ENCODE measurements at regions not wholly inside any gene's neighbourhood (a gene's known extent, or its start where the extent isn't known, plus 50 kb on each side); places are given as distances from the start of the nearest gene placed in this dataset.
"Not testable (repeated sequence)": the region's sequence is repeated elsewhere in the genome, so short reads cannot be mapped to it uniquely, and the experiment has no call there.

GRCh38 chr12:38157274-38157932 is 159.2 kb upstream of the ALG10B start:
- intact Hi-C loops (cut with DNase I) = no loop called here
- DNase-seq = peak in 2 of 10 donors; percentile 57 to 69

DNA sequence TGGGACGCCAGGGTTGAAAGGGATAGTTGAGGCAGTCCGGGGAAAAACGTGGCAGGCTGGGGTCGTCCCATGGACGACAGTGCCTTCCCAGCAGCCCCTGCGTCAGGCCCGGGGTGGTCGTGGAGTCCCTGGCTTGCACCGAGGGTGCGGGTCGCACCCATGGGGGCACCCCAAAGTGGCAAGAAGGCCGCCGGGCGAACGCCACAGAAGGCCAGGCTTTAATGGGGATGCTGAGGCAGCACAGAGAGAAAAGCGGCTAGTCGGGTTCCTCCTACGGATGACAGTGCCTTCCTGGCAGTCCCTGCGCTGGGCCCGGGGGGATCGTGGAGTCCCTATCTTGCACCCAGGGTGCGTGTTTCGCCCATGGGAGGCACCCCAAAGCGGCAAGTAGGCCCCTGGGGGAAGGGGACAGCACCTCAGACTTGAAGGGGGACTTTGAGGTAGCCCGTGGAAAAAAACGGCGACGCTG is 158.6 kb upstream of the ALG10B start:
- peak in 2 of 10 donors; percentile 70 to 84 for DNase-seq
- intact Hi-C loops (cut with DNase I) = no loop called here

- intact Hi-C loops (cut with DNase I) = no loop called here
- no peak for DNase-seq
These were observed 158.0 kb upstream of the ALG10B start for GRCh38 chr12:38158428-38159091.

DNA sequence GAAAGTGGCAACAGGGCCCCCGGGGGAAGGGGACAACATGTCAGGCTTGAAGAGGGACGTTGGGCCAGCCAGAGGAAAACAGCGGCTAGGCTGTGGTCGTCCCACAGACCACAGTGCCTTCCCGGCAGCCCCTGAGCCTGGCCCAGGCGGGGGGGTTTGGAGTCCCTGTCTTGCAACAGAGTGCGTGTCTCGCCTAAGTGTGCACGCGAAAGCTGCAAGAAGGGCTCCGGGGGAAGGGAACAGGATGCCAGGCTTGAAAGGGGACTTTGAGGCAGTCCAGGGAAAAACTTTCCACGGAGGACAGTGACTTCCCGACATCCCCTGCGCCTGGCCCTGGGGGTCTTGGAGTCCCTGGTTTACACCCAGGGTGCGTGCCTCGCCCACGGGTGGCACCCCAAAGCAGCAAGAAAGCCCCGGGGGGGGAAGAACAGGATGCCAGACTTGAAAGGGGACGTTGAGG is 157.5 kb upstream of the ALG10B start:
- peak in 1 of 10 donors; percentile 84 for DNase-seq
- intact Hi-C loops (cut with DNase I) = no loop called here

DNA sequence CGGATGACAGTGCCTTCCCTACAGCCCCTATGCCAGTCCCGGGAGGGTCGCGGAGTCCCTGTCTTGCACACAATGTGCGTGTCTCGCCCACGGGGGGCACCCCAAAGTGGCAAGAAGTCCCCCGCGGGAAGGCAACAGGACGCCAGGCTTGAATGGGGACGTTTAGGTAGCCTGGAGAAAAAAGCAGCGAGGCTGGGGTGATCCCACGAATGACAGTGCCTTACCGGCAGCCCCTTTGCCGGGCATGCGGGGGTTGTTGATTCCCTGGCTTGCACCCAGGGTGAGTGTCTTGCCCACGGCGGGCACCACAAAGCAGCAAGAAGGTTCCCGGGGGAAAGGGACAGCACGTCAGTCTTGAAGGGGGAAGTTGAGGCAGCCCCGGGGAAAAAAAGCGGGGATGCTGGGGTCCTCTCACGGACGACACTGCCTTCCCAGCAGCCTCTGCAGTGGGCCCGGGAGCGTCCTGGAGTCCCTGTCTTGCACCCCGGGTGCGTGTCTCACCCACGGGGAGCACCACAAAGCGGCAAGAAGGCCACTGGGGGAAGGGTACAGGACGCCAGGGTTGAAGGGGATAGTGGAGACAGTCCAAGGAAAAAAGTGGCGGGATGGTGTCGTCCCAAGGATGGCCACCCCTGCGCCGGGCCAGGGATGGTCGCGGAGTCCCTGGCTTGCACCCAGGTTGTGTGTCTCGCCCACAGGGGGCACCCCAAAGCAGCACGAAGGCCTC is 156.8 kb upstream of the ALG10B start:
- intact Hi-C loops (cut with DNase I) = no loop called here
- peak in 1 of 10 donors; percentile 63 for DNase-seq

DNA sequence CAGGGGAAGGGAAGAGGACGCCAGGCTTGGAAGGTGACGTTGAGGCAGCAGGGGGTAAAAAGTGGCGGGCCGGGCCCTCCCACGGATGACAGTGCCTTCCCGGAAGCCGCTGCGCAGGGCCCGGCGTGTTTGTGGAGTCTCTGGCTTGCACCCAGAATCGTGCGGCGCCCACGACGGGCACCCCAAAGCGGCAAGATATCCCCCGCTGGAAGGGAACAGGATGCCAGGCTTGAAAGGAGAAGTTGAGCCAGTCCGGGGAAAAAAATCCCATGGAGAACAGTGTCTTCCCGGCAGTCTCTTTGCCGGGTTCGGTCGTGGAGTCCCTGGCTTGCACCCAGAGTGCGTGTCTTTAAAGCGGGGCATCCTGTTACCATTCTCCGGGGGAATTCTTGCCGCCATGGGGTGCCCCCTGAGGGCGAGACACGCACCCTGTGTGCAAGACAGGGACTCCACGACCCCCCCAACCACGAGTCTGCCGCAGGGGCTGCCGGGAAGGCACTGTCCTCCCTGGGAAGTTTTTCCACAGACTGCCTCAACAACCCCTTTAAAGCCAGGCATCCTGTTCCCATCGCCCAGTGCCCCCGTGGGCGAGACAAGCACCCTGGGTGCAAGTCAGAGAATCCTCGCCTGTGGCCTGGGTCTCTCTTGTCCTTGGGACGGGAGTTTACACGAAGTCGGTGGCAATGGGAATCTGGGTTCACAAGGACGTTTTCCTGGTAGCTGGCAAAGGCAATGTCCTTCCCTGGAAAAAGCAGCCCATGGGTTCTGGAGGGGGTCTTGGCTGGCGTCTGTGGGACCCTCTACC is 156.1 kb upstream of the ALG10B start:
- peak in 1 of 10 donors; percentile 61 for DNase-seq
- intact Hi-C loops (cut with DNase I) = no loop called here

- intact Hi-C loops (cut with DNase I) = no loop called here
- DNase-seq = peak in 1 of 10 donors; percentile 61
These were observed 155.2 kb upstream of the ALG10B start for GRCh38 chr12:38161123-38162000.

DNA sequence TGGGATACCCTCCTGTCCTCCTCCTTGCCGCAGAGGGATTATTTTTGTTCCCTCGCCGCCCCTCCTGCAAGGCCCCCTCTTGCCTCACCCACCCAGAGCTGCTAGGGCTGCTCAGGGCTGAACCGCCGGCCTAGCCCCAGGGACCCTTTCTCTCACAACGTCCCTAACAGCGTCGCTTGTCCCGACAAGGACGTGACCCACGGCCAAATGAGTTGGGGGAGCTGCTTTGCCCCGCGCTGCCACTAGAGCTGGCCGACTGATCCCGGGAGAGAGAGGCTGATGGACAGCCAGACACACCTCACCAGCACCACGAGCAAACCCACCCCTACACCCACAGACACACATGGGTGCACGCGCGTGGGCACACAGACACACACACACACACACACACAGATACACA is 154.6 kb upstream of the ALG10B start:
- DNase-seq = peak in 1 of 10 donors; percentile 82
- intact Hi-C loops (cut with DNase I) = no loop called here

GRCh38 chr12:38162708-38163441 is 153.7 kb upstream of the ALG10B start:
- DNase-seq = peak in 2 of 10 donors; percentile 63 to 78
- intact Hi-C loops (cut with DNase I) = no loop called here

DNA sequence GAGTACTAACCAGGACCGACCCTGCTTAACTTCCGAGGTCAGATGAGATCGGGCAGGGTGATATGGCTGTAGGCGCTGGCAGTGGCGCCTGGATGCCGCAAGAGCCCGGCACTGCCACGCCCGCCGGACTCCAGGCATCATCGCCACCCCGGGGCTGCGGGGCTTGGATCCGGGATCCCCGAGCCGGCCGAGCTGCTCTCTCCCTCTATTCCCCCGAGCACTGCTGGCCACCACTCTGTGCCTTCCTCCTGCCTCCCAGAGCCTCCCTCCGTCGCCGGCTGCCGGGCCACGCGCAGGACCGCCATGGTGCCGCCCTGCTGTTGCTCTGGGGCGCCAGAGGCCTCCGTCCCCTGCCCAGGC is 153.2 kb upstream of the ALG10B start:
- intact Hi-C loops (cut with DNase I) = no loop called here
- peak in 3 of 10 donors; percentile 26 to 80 (median 70) for DNase-seq

- intact Hi-C loops (cut with DNase I) = no loop called here
- DNase-seq = no peak
These were observed 150.3 kb upstream of the ALG10B start for GRCh38 chr12:38166225-38166624.

DNA sequence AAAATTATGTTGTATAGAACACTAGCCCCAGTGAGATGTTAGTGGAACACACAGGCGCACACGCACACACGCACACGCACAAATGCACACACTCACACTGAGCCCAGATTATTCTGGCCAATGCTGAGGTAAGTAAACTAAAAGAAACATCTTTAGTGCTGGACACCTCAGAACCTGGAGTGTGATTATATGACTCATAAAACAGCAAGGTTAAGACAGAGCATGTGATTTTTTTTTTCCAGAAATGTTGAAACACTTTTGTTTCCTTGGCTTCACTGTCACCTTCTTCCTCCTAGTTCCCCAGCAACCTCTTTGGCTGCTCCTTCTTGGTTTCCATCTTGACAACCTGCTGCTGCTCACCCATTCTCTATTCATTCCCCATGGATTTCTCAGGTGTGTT is 141.0 kb upstream of the ALG10B start:
- no peak for DNase-seq
- intact Hi-C loops (cut with DNase I) = no loop called here

DNA sequence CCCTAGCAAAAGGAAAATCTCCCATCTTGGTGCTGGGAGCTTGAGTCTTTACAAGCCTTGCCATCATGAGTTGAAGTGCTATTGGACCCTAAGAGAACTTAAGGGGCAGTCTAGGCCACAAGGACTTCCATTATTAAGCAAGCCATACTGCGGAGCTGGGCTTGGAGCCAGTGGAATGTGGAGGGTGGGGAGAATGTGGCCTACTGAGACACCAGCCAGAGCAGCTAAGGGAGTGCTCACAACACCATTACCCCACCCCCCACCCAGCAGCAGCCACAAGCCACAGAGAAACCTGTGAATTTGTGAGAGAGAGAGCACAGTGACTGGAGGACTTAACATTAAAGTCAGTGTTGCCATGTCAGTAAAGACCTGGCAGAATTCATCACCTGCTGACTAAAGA is 133.0 kb upstream of the ALG10B start:
- intact Hi-C loops (cut with DNase I) = not testable (repeated sequence)
- DNase-seq = peak in 1 of 10 donors; percentile 37

- DNase-seq; intact Hi-C loops (cut with DNase I): not testable (repeated sequence)
These were observed 119.3 kb upstream of the ALG10B start for GRCh38 chr12:38197286-38197685.

- peak in 2 of 10 donors; percentile 61 to 63 for DNase-seq
- intact Hi-C loops (cut with DNase I) = no loop called here
These were observed 114.9 kb upstream of the ALG10B start for GRCh38 chr12:38201461-38202276.

DNA sequence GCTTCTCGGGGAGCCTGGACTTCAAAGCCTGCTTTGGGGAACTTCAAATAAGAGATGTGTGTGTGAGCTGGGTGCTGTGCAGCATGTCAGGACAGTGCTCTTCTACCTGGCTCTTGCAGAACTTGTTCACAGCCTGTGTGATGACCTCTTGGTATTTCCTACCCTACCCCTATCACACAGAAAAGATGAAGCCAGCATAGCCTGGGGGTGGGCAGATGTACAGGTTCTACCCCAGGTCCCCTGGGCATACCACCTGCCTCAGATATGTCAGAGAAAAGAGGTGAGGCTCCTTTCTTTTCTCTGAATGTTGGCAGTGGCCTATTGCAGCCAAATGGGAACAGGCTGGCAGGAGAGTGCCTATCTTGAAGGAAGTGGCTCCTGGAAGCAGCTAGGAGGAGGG is 111.7 kb upstream of the ALG10B start:
- no peak for DNase-seq
- intact Hi-C loops (cut with DNase I) = no loop called here

- intact Hi-C loops (cut with DNase I) = no loop called here
- no peak for DNase-seq
These were observed 94.6 kb upstream of the ALG10B start for GRCh38 chr12:38222011-38222410.

- DNase-seq; intact Hi-C loops (cut with DNase I): not testable (repeated sequence)
These were observed 78.2 kb upstream of the ALG10B start for GRCh38 chr12:38238328-38238727.
